NAMALWA (cell line): ENCODE measurements at regions not wholly inside any gene's neighbourhood (a gene's known extent, or its start where the extent isn't known, plus 50 kb on each side); places are given as distances from the start of the nearest gene placed in this dataset.

Experiments used
- DNase-seq: peaks from one replicate; pipeline ENCODE4 v3.0.0-alpha.2; 2015; ENCODE audit warnings: low spot score

- DNase-seq: no peak
These were observed 83.6 kb downstream of the XIST start for GRCh38 chrX:73768886-73769285.

- DNase-seq: no peak
These were observed 84.4 kb downstream of the XIST start for GRCh38 chrX:73768160-73768559.

DNA sequence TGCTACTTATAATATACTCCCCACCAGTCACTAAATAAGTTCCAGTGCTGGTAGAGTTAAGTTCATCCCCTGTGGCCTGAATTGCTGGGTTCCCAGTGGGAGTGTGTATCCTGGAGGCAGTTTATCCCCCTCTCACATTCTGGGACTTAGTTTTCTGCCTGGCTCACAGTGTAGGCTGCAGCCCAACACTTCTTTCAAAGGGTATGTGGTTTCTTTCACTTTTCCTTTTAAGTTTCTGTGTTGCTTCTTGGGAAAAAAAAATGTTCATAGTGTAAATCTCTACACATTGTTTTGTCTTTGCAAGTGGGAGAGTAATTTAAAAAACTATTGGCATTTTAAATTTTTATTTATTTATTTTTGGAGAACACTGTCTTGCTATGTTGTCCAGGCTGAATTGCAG lies 85.5 kb downstream of the XIST start:
- DNase-seq: no peak

DNA sequence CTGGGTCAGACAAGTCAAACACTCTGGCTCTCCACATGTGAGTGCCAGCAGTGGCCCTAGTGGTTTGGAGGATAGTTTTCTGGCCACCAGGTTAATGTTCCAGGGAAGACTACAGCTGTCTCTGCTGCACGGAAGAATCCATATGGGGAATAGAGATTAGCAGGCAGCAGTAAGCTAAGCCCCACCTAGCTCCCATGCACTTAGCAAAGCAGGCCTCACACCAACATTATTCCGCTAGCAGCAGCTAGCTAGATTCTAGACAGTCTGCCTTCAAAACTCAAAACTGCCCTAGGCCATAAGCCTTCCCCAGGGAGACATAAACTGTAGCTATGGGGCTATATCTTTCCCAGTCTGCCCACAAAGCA lies 86.1 kb downstream of the XIST start:
- no peak for DNase-seq

DNA sequence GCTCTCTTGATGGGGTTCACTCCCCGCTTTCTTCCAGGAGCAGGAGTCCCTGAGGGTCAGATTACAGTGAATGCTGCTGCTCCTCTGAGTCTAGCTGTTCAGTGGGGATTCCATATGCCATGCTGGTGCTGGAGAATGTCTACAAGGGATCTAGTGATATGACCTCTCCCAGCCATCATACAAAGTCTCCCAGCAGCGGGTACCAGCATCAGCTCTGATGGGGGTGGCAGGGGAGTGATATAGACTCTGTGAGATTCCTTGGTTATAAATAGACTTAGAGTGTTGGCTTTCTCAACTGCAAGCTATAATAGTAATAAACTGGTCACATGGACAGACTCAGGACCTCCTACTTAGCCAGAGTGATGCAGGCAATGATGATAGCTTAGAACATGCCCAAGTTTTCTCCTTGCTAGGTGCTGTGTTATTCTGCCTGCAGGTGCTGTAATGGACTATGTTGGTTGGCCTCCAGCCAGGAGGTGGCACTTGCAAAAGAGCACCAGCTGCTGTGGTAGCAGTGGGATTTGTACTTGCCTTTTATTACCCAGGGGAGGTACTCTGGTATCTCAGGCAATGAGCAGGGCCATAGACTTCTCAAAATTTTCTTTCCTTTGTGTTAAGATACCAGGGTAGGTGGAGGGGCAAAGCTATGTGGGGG lies 86.6 kb downstream of the XIST start:
- DNase-seq: peak; percentile 14

- no peak for DNase-seq
These were observed 94.3 kb downstream of the XIST start for GRCh38 chrX:73758250-73758649.
